SK-N-SH treated with all-trans-retinoic acid at 6 μM for 48 hours (cell line): ENCODE measurements at regions not wholly inside any gene's neighbourhood (a gene's known extent, or its start where the extent isn't known, plus 50 kb on each side); places are given as distances from the start of the nearest gene placed in this dataset.

ENCODE experiments used
- ATAC-seq: fragments of 200-7000 bp; cut with Tn5 transposase; 3 replicates; pipeline ENCODE4 v1.9.1; 2020; ENCODE audit warnings: mild to moderate bottlenecking, moderate library complexity
- ARNTL ChIP-seq: fragments of 450-650 bp; formaldehyde crosslinking; IDR thresholded peaks from 2 replicates; pipeline ENCODE4 v1.5.0; 2020; ENCODE audit warnings: low read depth, mild to moderate bottlenecking, moderate library complexity, borderline replicate concordance
- BACH2 ChIP-seq: fragments of 250-450 bp; sonication (Bioruptor Pico); IDR thresholded peaks from 2 replicates; pipeline ENCODE4 v1.9.0; 2021; ENCODE audit warnings: mild to moderate bottlenecking, borderline replicate concordance
- CREB5 ChIP-seq: fragments of 250-450 bp; sonication (Bioruptor Pico); IDR thresholded peaks from 2 replicates; pipeline ENCODE4 v1.5.1; 2020; ENCODE audit warnings: low read depth, mild to moderate bottlenecking, moderate library complexity
- CSRNP3 ChIP-seq: fragments of 250-450 bp; sonication (Bioruptor Pico); IDR thresholded peaks from 2 replicates; pipeline ENCODE4 v1.5.1; 2021; ENCODE audit warnings: mild to moderate bottlenecking, moderate library complexity
- GLIS3 ChIP-seq: fragments of 250-450 bp; sonication (Bioruptor Pico); IDR thresholded peaks from 2 replicates; pipeline ENCODE4 v1.5.0; 2020; ENCODE audit warnings: mild to moderate bottlenecking, moderate library complexity
- ISL1 ChIP-seq: fragments of 250-450 bp; sonication (Bioruptor Pico); IDR thresholded peaks from 2 replicates; pipeline ENCODE4 v2.1.2; 2022; ENCODE audit warnings: mild to moderate bottlenecking, moderate library complexity
- PATZ1 ChIP-seq: fragments of 250-450 bp; sonication (Bioruptor Pico); IDR thresholded peaks from 2 replicates; pipeline ENCODE4 v1.8.0; 2020; ENCODE audit warnings: mild to moderate bottlenecking, moderate library complexity, borderline replicate concordance
- POU6F1 ChIP-seq: fragments of 250-450 bp; sonication (Bioruptor Pico); IDR thresholded peaks from 2 replicates; pipeline ENCODE4 v1.8.0; 2021; ENCODE audit warnings: low read depth, mild to moderate bottlenecking, moderate library complexity, borderline replicate concordance
- PPARA ChIP-seq: fragments of 250-450 bp; sonication (Bioruptor Pico); IDR thresholded peaks from 2 replicates; pipeline ENCODE4 v1.5.0; 2020; ENCODE audit warnings: mild to moderate bottlenecking, borderline replicate concordance
- RARB ChIP-seq: fragments of 250-450 bp; sonication (Bioruptor Pico); IDR thresholded peaks from 2 replicates; pipeline ENCODE4 v1.8.0; 2021; ENCODE audit warnings: mild to moderate bottlenecking, moderate library complexity
- SNAI2 ChIP-seq: fragments of 250-450 bp; sonication (Bioruptor Pico); IDR thresholded peaks from 2 replicates; pipeline ENCODE4 v1.5.0; 2020; ENCODE audit warnings: mild to moderate bottlenecking, moderate library complexity
- TCF4 ChIP-seq: fragments of 250-450 bp; sonication (Bioruptor Pico); IDR thresholded peaks from 2 replicates; pipeline ENCODE4 v1.8.0; 2021; ENCODE audit warnings: mild to moderate bottlenecking, moderate library complexity, borderline replicate concordance
- TOX ChIP-seq: fragments of 250-450 bp; sonication (Bioruptor Pico); IDR thresholded peaks from 2 replicates; pipeline ENCODE4 v1.8.0; 2021; ENCODE audit warnings: mild to moderate bottlenecking, moderate library complexity, borderline replicate concordance
- TSHZ2 ChIP-seq: fragments of 250-450 bp; sonication (Bioruptor Pico); IDR thresholded peaks from 2 replicates; pipeline ENCODE4 v1.5.0; 2020; ENCODE audit warnings: mild to moderate bottlenecking, moderate library complexity
- ZC3H10 ChIP-seq: fragments of 250-450 bp; sonication (Bioruptor Pico); IDR thresholded peaks from 2 replicates; pipeline ENCODE4 v1.5.1; 2021; ENCODE audit warnings: mild to moderate bottlenecking, moderate library complexity
- ZFP3 ChIP-seq: fragments of 250-450 bp; sonication (Bioruptor Pico); IDR thresholded peaks from 2 replicates; pipeline ENCODE4 v1.5.0; 2020; ENCODE audit warnings: mild to moderate bottlenecking, moderate library complexity
- ZFP30 ChIP-seq: fragments of 450-650 bp; formaldehyde crosslinking; IDR thresholded peaks from 2 replicates; pipeline ENCODE4 v1.5.0; 2022; ENCODE audit warnings: mild to moderate bottlenecking, moderate library complexity
- ZNF565 ChIP-seq: fragments of 450-650 bp; formaldehyde crosslinking; conservative IDR thresholded peaks from 2 replicates; pipeline ENCODE4 v1.5.0; 2020; ENCODE audit warnings: low read depth, mild to moderate bottlenecking, moderate library complexity
- ZNF70 ChIP-seq: fragments of 450-650 bp; formaldehyde crosslinking; IDR thresholded peaks from 2 replicates; pipeline ENCODE4 v1.5.0; 2020; ENCODE audit warnings: mild to moderate bottlenecking, moderate library complexity
- ZNF8 ChIP-seq: fragments of 450-650 bp; formaldehyde crosslinking; IDR thresholded peaks from 2 replicates; pipeline ENCODE4 v1.5.0; 2020; ENCODE audit warnings: mild to moderate bottlenecking, moderate library complexity

GRCh38 chr3:194023501-194024280 is 112.3 kb upstream of the HES1 start:
- ATAC-seq: peak; percentile 38; the same call in 1 of the 3 replicates

GRCh38 chr3:194025119-194025518 is 110.8 kb upstream of the HES1 start:
- TF ChIP-seq ARNTL (CRISPR knock-in tag) (no peak), PATZ1 (CRISPR knock-in tag) (no peak), TSHZ2 (CRISPR knock-in tag) (no peak), SNAI2 (CRISPR knock-in tag) (no peak), ZNF70 (CRISPR knock-in tag) (no peak)
- ATAC-seq: no peak

More at GRCh38 chr3:194023501-194024280, 112.3 kb upstream of the HES1 start:
- TF ChIP-seq ZNF565 (CRISPR knock-in tag): no peak

- TF ChIP-seq SNAI2 (CRISPR knock-in tag): no peak
- TF ChIP-seq ARNTL (CRISPR knock-in tag): no peak
- TF ChIP-seq ZC3H10 (CRISPR knock-in tag): no peak
- TF ChIP-seq ISL1 (CRISPR knock-in tag): no peak
- no peak for TF ChIP-seq GLIS3 (CRISPR knock-in tag)
- TF ChIP-seq CREB5: no peak
- TF ChIP-seq RARB: no peak
- no peak for TF ChIP-seq TCF4 (CRISPR knock-in tag)
- TF ChIP-seq PPARA (CRISPR knock-in tag): no peak
- no peak for TF ChIP-seq ZFP3
- no peak for TF ChIP-seq ZFP30 (CRISPR knock-in tag)
- no peak for TF ChIP-seq ZNF565 (CRISPR knock-in tag)
- ATAC-seq: no peak
Measured at GRCh38 chr3:194025951-194026350, 110.0 kb upstream of the HES1 start.

GRCh38 chr3:194028434-194029004 is 107.4 kb upstream of the HES1 start:
- no peak for ATAC-seq
- no peak for TF ChIP-seq POU6F1 (CRISPR knock-in tag)
- no peak for TF ChIP-seq RARB
- TF ChIP-seq ZNF8: no peak
- no peak for TF ChIP-seq SNAI2 (CRISPR knock-in tag)
- TF ChIP-seq ZC3H10 (CRISPR knock-in tag): no peak
- TF ChIP-seq BACH2 (CRISPR knock-in tag): no peak
- no peak for TF ChIP-seq ZNF565 (CRISPR knock-in tag)
- TF ChIP-seq TSHZ2 (CRISPR knock-in tag): no peak
- TF ChIP-seq ZFP30 (CRISPR knock-in tag): no peak
- no peak for TF ChIP-seq ISL1 (CRISPR knock-in tag)
- no peak for TF ChIP-seq TOX (CRISPR knock-in tag)
- no peak for TF ChIP-seq GLIS3 (CRISPR knock-in tag)
- no peak for TF ChIP-seq CSRNP3
- TF ChIP-seq PATZ1 (CRISPR knock-in tag): no peak
